GM18867 (cell line): ENCODE measurements at regions not wholly inside any gene's neighbourhood (a gene's known extent, or its start where the extent isn't known, plus 50 kb on each side); places are given as distances from the start of the nearest gene placed in this dataset.
"Not testable (repeated sequence)": the region's sequence is repeated elsewhere in the genome, so short reads cannot be mapped to it uniquely, and the experiment has no call there.

Experiments
- ATAC-seq: cut with Tn5 transposase; IDR thresholded peaks from one replicate; pipeline ENCODE4 v1.9.1; 2021; ENCODE audit warnings: mild to moderate bottlenecking, moderate library complexity; ENCODE audit not compliant: unreplicated experiment

DNA sequence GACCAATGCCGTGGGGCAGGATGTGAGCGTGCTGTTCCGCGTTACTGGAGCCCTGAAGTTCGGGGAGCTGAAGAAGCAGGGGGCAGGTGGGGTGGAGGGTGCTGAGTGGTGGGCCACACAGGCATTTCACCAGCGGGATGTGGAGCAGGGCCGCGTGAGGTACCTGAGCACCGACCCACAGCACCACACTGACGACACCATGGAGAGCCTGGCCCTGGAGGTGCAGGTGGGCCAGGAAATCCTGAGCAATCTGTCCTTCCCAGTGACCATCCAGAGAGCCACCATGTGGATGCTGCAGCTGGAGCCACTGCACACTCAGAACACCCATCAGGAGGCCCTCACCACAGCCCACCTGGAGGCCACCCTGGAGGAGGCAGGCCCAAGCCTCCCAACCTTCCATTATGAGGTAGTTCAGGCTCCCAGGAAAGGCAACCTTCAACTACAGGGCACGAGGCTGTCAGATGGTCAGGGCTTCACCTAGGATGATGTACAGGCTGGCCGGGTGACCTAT lies 179.6 kb downstream of the TBC1D2B start:
- ATAC-seq: no peak

DNA sequence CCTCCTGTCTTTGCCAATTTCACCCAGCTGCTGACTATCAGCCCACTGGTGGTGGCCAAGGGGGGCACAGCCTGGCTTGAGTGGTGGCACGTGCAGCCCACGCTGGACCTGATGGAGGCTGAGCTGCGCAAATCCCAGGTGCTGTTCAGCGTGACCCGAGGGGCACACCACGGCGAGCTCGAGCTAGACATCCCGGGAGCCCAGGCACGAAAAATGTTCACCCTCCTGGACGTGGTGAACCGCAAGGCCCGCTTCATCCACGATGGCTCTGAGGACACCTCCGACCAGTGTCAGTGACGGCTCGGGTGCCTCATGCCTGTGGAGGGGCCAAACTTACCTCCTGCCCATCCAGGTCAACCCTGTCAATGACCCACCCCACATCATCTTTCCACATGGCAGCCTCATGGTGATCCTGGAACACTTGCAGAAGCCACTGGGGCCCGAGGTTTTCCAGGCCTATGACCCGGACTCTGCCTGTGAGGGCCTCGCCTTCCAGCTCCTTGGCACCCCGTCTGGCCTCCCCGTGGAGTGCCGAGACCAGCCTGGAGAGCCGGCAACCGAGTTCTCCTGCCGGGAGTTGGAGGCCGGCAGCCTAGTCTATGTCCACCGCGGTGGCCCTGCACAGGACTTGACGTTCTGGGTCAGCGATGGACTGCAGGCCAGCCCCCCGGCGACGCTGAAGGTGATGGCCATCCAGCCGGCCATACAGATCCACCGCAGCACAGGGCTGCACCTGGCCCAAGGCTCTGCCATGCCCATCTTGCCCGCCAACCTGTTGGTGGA lies 180.2 kb downstream of the TBC1D2B start:
- not testable (repeated sequence) for ATAC-seq

DNA sequence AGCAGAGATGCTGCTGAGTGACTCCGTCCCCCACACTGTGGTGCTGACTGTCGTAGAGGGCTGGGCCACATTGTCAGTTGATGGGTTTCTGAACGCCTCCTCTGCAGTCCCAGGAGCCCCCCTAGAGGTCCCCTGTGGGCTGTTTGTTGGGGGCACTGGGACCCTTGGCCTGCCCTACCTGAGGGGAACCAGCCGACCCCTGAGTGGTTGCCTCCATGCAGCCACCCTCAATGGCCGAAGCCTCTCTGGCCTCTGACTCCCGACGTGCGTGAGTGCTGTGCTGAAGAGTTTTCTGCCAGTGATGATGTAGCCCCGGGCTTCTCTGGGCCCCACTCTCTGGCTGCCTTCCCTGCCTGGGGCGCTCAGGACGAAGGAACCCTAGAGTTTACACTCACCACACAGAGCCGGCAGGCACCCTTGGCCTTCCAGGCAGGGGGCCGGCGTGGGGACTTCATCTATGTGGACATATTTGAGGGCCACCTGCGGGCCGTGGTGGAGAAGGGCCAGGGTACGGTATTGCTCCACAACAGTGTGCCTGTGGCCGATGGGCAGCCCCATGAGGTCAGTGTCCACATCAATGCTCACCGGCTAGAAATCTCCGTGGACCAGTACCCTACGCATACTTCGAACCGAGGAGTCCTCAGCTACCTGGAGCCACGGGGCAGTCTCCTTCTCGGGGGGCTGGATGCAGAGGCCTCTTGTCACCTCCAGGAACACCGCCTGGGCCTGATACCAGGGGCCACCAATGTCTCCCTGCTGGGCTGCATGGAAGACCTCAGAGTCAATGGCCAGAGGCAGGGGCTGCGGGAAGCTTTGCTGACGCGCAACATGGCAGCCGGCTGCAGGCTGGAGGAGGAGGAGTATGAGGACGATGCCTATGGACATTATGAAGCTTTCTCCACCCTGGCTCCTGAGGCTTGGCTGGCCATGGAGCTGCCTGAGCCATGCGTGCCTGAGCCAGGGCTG lies 181.1 kb downstream of the TBC1D2B start:
- not testable (repeated sequence) for ATAC-seq

DNA sequence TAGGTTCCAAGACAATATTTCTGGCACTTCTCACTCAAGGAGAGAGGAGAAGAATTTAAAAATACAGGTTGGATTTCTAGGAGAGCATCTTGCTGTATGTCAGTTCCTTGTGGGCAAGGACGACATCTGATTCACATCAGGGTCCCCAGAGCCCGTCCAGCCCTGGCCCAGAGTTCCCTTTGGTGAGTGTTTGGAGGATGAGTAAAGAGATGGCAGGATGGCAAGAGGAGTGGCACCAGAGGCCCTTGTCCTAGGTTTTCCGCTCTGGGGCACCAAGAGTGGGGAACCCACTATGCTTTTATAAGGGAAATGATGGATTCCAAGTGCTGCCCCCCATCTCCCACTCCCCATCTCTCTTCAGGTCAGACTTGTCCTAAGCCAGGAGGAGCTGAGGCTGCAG lies 181.8 kb downstream of the TBC1D2B start:
- ATAC-seq: no peak

DNA sequence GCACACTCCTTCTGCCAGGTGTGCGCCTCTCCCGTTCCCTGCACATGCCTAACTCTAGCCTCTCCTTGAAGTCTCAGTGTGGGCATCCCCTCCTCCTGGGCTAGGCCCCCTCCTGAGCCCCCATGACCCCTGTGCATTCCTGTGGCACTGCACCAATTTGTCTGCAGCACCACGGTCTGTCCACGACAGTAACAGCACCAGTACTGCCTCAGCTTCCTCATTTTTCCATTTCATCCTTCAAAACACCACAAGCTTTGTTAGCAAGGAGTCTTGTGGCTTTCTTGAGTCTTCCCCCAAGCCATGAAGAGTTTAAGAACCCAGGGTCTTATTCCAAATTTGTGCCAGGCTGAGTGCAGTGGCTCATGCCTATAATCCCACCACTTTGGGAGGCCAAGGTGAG lies 182.4 kb downstream of the TBC1D2B start:
- ATAC-seq: not testable (repeated sequence)

DNA sequence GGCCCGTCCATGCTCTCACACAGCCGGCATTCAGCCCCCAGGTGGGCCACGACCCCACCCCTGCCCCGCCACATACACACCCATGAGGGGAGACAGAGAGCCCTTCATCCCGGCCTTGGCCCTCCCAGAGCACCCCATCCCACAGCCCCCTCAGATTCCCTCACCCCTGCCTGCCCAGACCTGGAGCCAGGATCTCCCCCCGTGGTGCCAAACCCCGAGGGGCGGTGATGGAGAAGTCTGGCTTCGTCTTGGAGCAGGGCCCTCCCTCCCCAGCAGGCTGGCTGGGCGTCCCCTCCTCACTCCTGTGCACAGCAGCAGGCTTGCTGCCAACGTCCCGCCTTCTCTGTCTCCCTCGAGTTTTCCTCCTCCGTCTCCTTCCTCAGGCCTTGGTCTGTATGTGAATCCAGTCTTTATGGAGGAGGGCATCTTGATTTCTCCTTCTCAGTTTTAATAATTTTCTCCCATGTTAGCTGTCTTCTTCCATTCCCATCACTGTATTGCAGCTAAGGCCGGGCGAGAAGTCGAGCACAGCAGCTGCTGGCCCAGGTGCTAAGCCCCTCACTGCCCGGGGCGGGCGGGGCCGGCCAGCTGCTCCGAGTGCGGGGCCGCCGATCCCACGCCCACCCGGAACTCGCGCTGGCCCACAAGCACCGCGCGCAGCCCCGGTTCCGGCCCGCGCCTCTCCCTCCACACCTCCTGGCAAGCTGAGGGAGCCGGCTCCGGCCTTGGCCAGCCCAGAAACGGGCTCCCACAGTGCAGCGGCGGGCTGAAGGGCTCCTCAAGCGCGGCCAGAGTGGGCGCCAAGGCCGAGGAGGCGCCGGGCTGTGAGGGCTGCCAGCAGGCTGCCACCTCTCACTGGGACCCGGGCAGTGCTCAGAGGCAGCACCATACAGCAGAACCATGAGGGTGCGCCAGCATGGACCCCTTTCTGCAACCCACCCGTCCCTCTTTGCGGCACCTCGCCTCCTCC lies 183.6 kb downstream of the TBC1D2B start:
- not testable (repeated sequence) for ATAC-seq

DNA sequence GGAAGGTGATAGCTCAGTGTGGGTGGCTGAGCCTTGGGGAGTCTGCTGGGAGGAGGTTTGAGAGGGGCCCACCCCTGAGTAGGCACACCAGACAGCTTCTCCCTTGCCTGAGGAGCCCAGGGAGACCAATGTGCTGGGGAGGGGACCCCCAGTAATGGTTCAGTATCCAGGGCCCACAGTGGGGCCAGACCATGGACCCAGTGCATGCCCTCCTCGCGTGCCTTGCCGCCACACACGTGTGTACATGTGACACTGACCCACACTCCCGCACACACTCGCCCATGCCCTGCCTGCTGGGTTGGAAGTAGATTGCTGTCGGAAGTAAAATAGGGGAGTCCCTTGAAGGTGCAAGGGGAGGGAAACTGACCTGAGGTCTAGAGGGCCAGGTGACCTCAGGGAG lies 184.3 kb downstream of the TBC1D2B start:
- ATAC-seq: not testable (repeated sequence)

DNA sequence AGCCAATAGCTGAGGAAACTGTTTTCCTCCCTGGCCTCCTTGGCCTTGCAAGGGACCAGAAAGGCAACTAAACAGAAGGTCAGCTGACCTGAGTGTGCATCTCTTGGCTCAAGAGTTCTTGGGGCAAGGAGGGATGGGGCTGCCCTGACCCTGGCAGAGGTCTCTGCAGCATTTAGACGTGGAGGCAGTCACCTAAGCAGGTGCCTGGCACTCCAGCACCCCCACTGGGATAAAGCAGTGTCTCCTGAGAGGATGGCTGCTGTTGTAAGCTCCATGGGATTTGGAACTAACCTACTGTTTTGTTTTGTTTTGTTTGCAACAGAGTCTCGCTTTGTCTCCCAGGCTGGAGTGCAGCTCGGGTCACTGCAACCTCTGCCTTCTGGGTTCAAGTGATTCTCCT lies 185.2 kb downstream of the TBC1D2B start:
- ATAC-seq: no peak

DNA sequence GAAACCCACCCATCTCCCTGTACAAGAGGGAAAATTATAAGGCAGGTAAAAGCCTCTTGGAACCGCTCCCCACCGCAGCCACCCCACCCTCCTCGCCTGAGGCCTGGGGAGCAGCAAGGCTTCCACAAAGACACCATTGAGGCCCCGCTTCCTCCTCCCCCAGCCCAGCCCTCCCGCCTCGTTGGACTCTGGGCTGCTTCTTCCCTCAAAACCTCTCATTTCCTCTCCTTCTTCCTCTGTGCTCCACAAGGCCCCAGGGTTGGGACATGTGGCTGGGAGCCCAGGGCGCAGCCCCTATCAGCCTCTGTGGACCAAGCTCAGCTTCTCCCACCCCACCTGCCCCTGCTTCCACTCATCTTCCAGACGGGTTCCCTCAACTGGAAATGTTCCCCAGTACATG lies 185.6 kb downstream of the TBC1D2B start:
- not testable (repeated sequence) for ATAC-seq

DNA sequence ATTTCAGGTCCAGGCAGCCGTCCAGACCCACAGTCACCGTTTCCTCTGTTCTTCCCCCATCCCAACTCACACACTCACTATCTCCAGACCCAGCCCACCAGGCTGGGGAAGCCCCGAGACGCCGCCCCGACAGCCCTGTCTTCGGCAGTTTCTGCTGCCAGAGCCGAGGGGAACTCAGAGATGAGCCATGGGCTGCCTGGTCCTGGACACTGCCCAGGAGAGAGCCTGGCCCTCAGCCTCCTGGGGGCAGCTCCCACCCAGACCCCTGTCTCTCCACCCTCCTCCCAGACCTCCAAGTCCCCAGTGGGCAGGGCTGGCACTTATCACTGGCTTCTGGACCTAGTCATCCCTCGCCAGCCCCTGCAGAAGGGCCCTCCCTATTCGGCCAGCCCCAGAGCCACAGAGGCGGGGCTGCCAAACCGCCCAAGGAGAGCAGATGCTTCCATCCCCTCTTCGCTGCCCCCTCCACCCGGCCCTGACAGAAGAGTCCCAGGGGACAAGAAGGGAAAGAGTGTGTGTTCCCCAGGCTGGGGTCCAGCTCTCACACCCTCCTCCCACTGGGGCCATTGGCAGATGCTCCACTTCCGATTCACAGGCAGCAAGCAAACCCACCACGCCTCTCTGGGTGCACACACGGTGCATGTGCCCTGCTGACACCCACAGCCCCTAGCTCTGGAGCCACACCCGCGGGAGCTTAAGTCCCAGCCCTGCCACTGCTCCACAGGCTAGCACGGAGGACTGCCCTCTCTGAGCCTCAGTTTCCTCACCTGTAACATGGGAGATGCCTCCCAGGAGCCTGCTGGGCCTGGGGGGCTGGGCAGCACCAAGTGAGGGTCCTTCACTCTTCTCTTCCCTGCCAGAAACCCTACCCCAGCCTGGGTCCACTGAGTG lies 186.4 kb downstream of the TBC1D2B start:
- peak; percentile 41 for ATAC-seq

DNA sequence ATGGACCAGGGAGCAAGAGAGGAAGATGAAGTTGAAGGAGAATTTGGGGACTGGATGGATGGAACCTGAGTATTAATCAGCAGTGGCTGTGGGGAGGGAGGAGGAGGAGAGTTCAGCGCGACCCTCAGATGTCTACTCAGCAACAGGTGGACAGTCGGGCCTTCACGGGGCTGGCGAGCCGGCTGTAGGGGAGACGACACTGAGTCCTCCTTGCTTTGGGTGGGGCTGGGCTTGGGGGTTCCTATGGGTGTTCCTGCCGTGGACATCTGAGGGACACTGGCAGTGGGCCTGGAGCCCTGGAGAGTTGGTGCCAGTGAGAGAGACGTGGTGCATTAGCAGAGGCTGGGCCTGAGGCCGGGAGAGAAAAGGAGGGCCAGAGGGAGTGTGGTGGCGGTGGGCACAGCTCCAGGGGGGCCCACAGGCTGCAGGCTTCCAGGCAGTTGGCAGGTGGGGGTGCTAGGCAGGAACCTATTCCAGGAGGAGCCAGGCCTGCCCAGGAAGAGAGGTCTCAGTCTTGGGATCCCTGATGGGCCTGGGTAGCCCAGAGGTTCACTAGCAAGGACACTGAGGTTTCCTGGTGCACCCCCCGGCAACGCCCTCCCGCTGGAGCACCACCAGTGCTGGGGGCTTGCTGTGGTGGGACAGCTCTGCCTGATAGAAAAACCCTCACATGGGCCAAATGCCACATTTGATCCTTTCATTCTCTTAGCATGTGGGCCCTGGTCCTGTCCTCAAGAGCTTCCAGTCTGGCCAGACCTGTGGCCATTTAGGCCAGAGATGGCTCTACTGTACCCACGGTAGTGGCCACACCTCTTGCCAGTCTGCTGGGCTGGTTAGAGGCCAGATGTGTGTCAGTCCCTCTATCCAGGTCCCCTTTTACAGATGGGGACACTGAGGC lies 187.4 kb downstream of the TBC1D2B start:
- ATAC-seq: not testable (repeated sequence)

DNA sequence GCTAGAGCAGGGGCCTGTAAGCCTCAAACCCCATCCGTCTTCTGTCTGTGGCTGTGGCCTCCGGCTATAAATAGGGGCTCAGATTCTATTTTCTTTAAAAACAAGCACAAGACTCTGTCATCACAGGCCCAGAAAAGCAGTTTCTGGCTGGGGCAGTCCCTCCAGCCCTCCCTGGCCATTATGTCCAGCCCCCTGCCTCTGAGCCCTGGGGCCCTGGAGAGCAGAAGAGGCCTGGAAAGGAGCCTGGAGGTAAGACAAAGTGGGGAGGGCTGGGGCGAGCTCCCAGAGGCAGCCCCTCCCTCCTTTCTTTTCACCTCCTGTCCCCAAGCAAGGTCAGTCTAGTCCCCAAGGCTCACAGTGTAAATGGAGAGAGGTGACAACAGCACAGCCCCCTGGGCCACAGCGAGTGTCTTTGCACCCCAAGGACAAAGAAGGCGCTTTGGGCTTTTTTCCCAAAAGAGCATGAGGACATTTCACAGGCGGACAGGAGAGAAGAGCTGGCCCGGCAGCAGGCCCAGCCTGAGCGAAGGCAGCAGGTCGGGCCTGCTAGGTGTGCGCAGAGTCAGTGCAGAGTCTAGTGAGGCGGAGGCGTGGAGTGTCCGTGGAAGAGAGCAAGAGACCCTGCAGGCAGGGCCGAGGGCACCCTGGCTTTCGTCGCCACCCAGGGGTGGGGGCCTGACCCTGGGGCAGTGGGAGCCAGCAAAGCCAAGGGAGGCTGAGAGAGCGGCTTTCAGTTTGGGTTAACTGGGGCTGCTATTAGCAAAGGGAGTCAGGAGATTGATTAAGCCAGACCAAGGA lies 188.3 kb downstream of the TBC1D2B start:
- no peak for ATAC-seq

DNA sequence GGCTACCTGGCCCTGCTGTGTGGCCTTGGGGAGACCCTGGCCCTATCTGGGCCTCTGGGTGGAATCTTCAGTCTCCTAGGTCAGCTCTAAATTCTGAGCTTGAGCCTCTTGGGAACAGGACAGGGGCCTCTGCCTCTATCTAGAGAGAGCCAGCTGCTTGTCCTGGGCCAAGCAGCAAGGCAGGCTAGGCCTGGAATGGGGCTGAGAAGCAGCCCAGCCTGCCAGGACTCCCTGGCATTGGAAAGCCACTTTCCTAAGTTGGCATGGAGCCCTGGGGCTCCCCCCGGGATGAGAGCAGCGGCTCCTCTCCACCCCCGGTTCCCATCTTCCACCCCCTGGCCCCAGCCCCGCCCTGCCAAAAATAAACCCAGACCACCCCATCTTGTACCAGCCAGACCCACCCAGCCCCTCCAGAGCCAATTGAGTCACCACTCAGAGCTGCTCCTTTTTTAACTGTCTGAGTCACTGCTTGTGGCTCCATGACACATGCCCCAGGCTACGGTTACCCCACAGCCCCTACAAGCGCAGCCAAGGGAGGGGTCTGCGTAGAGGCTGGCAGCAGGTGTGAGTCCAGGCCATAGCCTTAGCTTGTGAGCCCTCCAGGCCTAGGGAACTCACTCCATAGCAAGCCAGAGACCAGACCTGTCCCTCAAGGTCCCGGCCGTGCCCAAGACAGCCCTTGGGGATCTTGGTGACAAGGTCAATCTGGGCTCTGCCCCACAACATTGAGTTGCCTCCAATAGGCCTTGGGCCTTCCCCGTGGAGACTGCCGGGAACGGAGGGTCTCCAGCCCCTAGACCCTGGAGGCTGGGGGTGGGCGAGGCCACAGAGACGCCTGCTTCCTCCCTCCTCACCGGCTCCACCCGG lies 189.7 kb downstream of the TBC1D2B start:
- not testable (repeated sequence) for ATAC-seq

DNA sequence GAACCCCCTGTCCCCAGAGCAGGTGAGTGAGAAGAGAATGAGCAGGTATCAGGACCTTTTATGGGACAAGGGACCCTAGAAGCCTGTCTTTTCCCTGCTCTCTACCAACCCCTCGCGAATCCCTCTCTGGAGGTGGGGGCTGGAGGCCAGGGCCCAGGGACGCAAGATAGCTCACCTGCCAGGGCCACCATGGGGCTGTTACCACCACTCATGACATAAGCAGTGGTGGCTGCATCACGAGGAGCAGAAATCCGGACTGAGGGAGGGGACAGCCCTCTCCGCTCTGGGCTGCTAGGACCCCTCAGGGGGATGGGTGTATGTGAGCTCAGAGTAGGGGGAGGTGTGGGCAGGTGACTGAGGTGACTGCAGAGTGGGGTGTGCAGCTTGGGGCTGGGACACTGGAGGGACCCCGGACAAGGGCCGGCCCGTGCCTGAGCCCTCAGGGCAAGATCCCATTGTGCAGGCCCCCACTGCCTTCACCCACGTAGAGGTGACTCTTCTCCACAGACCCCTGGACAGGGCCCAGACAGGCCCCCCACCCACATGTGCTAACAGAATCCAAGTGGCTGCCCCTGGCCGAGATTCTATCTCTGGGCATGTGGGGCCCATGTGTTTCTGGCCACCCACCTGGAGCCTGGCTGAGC lies 190.6 kb downstream of the TBC1D2B start:
- no peak for ATAC-seq

DNA sequence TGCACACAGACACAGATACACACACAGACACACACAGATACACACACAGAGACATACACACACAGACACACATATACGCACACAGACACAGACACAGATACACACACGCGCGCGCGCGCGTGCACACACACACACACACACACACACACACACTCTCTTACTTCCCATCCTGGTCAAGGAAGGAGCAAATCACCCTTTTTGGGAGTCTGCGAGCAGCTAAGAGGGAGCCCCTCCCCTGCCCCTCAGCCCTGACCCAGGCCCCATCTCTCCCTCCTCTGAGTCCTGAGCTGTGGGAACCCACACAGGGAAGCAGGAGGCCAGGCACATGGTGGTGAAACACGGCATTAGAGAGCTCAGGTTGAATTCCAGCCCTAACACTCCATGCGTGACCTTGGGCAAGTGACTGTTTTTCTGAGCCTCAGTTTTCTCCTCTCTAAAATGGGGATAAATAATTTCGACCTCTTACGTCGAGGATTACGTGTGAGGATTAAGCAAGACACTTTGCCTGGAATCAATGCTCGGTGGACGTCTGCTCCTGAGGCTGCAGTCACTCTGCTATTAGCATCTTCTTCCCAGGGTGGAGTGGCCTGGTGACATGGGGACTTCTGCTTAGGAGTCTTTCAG lies 191.5 kb downstream of the TBC1D2B start:
- ATAC-seq: not testable (repeated sequence)

DNA sequence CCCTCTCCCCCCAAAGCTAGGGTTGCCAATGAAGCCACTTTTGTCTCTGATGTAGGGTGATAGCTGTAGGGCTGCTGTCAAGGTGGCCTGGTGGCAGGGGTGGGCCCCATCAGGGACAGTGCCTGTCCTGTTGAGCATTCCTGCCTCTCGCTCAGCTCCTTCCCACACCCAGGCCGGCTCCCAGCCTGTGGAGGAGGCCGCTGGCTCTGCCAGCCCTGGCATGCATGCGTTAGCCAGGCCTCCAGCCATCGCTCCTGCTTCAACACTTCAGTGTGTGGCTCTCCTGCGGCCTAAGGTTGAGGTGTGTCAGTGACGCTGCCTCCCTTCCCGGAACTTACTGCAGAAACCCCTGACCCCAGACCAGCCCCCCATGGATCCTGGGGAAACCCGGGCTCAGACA lies 194.5 kb downstream of the TBC1D2B start:
- ATAC-seq: not testable (repeated sequence)
